ENCODE measurements at regions not wholly inside any gene's neighbourhood (a gene's known extent, or its start where the extent isn't known, plus 50 kb on each side); places are given as distances from the start of the nearest gene placed in this dataset.

GRCh38 chrX:4151798-4152197, 438.3 kb upstream of the PRKX start:
- intact Hi-C loops (cut with DNase I): no loop called here
- TF ChIP-seq, protein P1, sequence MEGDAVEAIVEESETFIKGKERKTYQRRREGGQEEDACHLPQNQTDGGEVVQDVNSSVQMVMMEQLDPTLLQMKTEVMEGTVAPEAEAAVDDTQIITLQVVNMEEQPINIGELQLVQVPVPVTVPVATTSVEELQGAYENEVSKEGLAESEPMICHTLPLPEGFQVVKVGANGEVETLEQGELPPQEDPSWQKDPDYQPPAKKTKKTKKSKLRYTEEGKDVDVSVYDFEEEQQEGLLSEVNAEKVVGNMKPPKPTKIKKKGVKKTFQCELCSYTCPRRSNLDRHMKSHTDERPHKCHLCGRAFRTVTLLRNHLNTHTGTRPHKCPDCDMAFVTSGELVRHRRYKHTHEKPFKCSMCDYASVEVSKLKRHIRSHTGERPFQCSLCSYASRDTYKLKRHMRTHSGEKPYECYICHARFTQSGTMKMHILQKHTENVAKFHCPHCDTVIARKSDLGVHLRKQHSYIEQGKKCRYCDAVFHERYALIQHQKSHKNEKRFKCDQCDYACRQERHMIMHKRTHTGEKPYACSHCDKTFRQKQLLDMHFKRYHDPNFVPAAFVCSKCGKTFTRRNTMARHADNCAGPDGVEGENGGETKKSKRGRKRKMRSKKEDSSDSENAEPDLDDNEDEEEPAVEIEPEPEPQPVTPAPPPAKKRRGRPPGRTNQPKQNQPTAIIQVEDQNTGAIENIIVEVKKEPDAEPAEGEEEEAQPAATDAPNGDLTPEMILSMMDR (IDR thresholded peaks at IDR 0.05; ENCODE audit: borderline replicate concordance, extremely low read depth, insufficient read depth): no peak
- Histone ChIP-seq H3K9me3 (ENCODE audit: control insufficient read depth in 2 of 3, insufficient read depth in 1 of 3, low read length in 3 of 3) (no peaks in the 10 kb centered on the region), H3K27me3 (ENCODE audit: control insufficient read depth, insufficient read depth, low read length) (no peaks in the 10 kb centered on the region), H3K4me1 (ENCODE audit: control insufficient read depth in 2 of 3, insufficient read depth in 2 of 3, low read depth in 1 of 3, low read length in 3 of 3) (no peaks in the 10 kb centered on the region), H3K4me3 (ENCODE audit: low read length in 3 of 3) (no peak overlapping the region), H3K9ac (ENCODE audit: low read length in 3 of 3) (no peak overlapping the region), H3K27ac (ENCODE audit: low read depth in 2 of 2, low read length in 2 of 2) (no peak overlapping the region), H3K36me3 (ENCODE audit: control insufficient read depth in 2 of 3, insufficient read depth in 3 of 3, low read length in 3 of 3) (no peaks in the 10 kb centered on the region)
- DNase-seq (no peak), FAIRE-seq (no peak)

DNA sequence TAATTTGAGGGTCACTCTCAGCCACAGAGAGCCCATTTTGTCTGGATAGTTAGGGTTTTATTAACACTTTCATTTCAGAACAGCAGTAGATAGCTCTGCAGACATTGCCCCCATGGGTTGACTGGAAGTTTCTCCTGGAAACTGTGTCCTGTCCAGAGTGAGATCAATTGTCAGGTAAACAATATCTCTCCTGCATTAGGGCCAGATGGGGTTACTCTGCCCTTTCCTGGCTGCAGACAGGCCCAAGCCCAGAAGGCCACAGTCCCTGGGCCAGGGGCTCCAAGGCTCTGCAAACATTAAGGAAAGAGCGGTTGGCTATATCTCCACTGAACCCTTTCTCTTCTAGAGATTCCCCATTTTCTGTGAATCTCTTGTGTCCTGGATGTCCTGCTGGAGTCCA, 436.8 kb upstream of the PRKX start:
- Histone ChIP-seq H3K9ac (ENCODE audit: low read length in 3 of 3) (no peak overlapping the region), H3K27me3 (ENCODE audit: control insufficient read depth, insufficient read depth, low read length) (no peaks in the 10 kb centered on the region), H3K9me3 (ENCODE audit: control insufficient read depth in 2 of 3, insufficient read depth in 1 of 3, low read length in 3 of 3) (no peaks in the 10 kb centered on the region), H3K4me1 (ENCODE audit: control insufficient read depth in 2 of 3, insufficient read depth in 2 of 3, low read depth in 1 of 3, low read length in 3 of 3) (no peaks in the 10 kb centered on the region), H3K27ac (ENCODE audit: low read depth in 2 of 2, low read length in 2 of 2) (no peak overlapping the region), H3K36me3 (ENCODE audit: control insufficient read depth in 2 of 3, insufficient read depth in 3 of 3, low read length in 3 of 3) (no peaks in the 10 kb centered on the region), H3K4me3 (ENCODE audit: low read length in 3 of 3) (no peak overlapping the region)
- no peak for FAIRE-seq
- intact Hi-C loops (cut with DNase I): no loop called here
- DNase-seq: no peak
- TF ChIP-seq, protein P1 (IDR thresholded peaks at IDR 0.05; ENCODE audit: borderline replicate concordance, extremely low read depth, insufficient read depth): no peak

- Histone ChIP-seq H3K4me1 (ENCODE audit: control insufficient read depth in 2 of 3, insufficient read depth in 2 of 3, low read depth in 1 of 3, low read length in 3 of 3) (no peaks in the 10 kb centered on the region), H3K9ac (ENCODE audit: low read length in 3 of 3) (no peak overlapping the region), H3K27ac (ENCODE audit: low read depth in 2 of 2, low read length in 2 of 2) (no peak overlapping the region), H3K36me3 (ENCODE audit: control insufficient read depth in 2 of 3, insufficient read depth in 3 of 3, low read length in 3 of 3) (no peaks in the 10 kb centered on the region), H3K9me3 (ENCODE audit: control insufficient read depth in 2 of 3, insufficient read depth in 1 of 3, low read length in 3 of 3) (no peaks in the 10 kb centered on the region), H3K27me3 (ENCODE audit: control insufficient read depth, insufficient read depth, low read length) (peaks cover 3% of the 10 kb centered on the region), H3K4me3 (ENCODE audit: low read length in 3 of 3) (no peak overlapping the region)
- FAIRE-seq (no peak), DNase-seq (peak in 1 of 5 donors; percentile 3)
- intact Hi-C loops (cut with DNase I): no loop called here
- TF ChIP-seq, protein P1 (IDR thresholded peaks at IDR 0.05; ENCODE audit: borderline replicate concordance, extremely low read depth, insufficient read depth): no peak
Measured at GRCh38 chrX:4129626-4130025, 416.2 kb upstream of the PRKX start.
